ENCODE measurements at regions not wholly inside any gene's neighbourhood (a gene's known extent, or its start where the extent isn't known, plus 50 kb on each side); places are given as distances from the start of the nearest gene placed in this dataset.

- H3K4me3 ChIP-seq (ENCODE audit: low read length): no peak overlapping the region
- no peak for TF ChIP-seq CTCF (IDR thresholded peaks at IDR 0.05; ENCODE audit: insufficient read depth, low read depth, low read length, missing control alignments)
- peak; percentile 58 for DNase-seq (ENCODE audit: low read depth)
Observed at GRCh38 chr3:66703501-66703900, 202.7 kb upstream of the LRIG1 start.

GRCh38 chr3:66705076-66705475 lies 204.3 kb upstream of the LRIG1 start:
- no peak for DNase-seq (ENCODE audit: low read depth)
- no peak for TF ChIP-seq CTCF (IDR thresholded peaks at IDR 0.05; ENCODE audit: insufficient read depth, low read depth, low read length, missing control alignments)
- H3K4me3 ChIP-seq (ENCODE audit: low read length): no peak overlapping the region

GRCh38 chr3:66706890-66707289 lies 206.1 kb upstream of the LRIG1 start:
- DNase-seq (ENCODE audit: low read depth): no peak
- no peak for TF ChIP-seq CTCF (IDR thresholded peaks at IDR 0.05; ENCODE audit: insufficient read depth, low read depth, low read length, missing control alignments)
- H3K4me3 ChIP-seq (ENCODE audit: low read length): no peak overlapping the region

- peak; percentile 73 for DNase-seq (ENCODE audit: low read depth)
- no peak overlapping the region for H3K4me3 ChIP-seq (ENCODE audit: low read length)
- no peak for TF ChIP-seq CTCF (IDR thresholded peaks at IDR 0.05; ENCODE audit: insufficient read depth, low read depth, low read length, missing control alignments)
Observed at GRCh38 chr3:66709532-66709931, 208.7 kb upstream of the LRIG1 start.

GRCh38 chr3:66712210-66712609 lies 211.4 kb upstream of the LRIG1 start:
- peak; percentile 87 for DNase-seq (ENCODE audit: low read depth)
- no peak for TF ChIP-seq CTCF (IDR thresholded peaks at IDR 0.05; ENCODE audit: insufficient read depth, low read depth, low read length, missing control alignments)
- H3K4me3 ChIP-seq (ENCODE audit: low read length): no peak overlapping the region

- no peak for DNase-seq (ENCODE audit: low read depth)
- no peak overlapping the region for H3K4me3 ChIP-seq (ENCODE audit: low read length)
- TF ChIP-seq CTCF (IDR thresholded peaks at IDR 0.05; ENCODE audit: insufficient read depth, low read depth, low read length, missing control alignments): no peak
Observed at GRCh38 chr3:66713921-66714320, 213.1 kb upstream of the LRIG1 start.

GRCh38 chr3:66715806-66716205 lies 215.0 kb upstream of the LRIG1 start:
- no peak for DNase-seq (ENCODE audit: low read depth)
- TF ChIP-seq CTCF (IDR thresholded peaks at IDR 0.05; ENCODE audit: insufficient read depth, low read depth, low read length, missing control alignments): no peak
- no peak overlapping the region for H3K4me3 ChIP-seq (ENCODE audit: low read length)
